GM18861 (cell line): ENCODE measurements at regions not wholly inside any gene's neighbourhood (a gene's known extent, or its start where the extent isn't known, plus 50 kb on each side); places are given as distances from the start of the nearest gene placed in this dataset.
"Not testable (repeated sequence)": the region's sequence is repeated elsewhere in the genome, so short reads cannot be mapped to it uniquely, and the experiment has no call there.

Experiments used
- ATAC-seq: cut with Tn5 transposase; IDR thresholded peaks from one replicate; pipeline ENCODE4 v1.9.1; 2021; ENCODE audit not compliant: unreplicated experiment

DNA sequence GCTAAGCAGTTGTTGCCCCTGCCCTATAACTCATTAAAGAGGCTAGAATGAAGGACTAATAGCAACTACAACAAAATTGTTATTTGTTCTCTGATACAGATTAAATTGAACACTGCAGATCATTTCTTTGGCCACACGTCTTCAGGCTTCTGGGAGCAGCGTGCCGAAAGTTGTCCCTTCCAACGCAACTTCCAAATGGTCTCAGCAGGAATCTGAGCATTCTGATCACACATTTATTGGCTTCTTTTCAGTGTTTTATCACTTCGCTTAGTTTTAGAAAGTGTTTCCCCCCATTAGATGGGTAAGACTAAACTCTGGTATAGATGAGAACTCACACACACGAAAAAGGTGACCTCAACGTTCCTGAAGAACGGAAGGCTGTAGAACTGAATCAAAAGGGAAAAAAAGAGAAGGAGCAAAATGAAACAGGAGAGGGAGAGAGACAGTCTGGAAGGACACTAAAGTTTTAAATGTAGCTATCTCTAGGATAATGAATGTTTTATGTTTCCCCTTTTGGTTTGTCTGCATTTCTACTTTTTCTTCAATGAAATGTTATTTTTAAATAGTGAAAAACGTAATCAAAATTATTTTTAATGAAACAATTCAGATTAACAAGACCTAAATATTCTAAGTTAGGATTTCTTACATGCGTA is 336.5 kb downstream of the RRAGC start:
- ATAC-seq = no peak

DNA sequence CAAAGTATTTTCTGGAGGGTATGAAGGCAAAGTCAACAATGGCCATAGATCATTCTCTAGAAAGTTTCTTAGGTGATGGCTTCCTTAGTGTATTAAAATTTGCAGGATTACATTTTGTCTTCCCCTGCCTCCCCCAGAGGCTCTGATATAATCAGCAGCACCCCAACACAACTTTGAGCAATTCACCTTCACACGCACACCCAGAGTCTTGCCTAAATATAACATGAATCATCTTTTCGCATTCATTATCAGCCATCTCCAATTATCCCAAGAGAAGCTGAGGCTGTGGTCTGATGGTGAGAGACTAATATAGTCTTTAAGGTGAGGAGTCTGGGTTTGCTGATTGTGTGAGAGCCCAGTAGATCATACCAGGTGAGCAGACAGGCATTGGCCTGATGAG is 343.0 kb downstream of the RRAGC start:
- ATAC-seq = no peak

DNA sequence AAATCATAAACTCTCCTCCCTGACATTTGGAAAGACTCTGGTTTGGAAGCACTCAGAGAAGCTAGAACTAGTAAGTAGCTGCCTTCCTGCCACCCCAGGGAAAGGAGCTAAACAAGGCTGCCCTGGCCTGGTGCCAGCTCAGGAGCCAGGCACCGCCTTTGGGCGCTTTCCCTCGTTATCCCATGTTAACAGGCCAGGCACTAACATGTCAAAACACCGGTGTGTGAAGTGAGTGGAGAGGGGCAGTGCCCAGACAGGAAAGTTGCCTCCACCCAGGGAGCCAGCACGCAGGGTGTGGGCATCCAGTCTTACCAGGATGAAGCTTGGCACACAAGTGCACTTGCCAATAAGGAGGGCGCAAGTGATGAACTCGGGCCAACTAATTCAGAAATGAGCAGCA is 346.8 kb downstream of the RRAGC start:
- no peak for ATAC-seq

DNA sequence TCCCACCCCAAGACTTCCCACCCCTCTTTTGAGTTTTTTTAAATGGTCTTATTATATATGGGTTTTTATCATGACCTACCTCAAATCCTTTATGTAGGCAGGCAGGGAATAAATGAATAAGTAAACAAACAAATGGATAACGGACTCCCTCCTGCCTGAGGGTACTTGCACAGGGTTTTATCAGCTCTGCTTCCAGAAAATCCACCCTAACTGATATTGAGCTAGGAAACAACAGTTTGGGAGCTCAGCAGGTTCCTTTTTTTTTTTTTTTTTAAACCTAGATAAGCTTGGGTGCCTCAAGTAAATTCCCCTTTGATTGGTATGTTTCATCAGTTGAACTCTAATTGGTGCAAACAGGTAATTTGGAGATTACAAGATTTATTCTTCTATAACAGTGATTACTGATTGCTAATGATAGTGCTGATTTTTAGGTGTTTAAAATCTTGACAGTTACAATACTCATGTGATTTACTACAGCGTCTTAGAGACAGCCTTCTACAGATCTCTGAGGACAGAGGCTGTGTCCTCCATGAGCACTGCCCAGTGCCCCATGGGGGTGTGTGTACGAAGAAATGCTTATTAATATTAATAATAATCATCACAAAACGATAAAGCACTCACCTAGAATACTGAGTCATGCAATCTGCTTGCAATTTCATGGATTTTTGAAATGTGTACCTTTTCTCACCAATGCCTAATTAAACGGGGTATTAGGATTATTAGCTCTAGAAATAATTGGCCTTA is 347.4 kb downstream of the RRAGC start:
- ATAC-seq = no peak

DNA sequence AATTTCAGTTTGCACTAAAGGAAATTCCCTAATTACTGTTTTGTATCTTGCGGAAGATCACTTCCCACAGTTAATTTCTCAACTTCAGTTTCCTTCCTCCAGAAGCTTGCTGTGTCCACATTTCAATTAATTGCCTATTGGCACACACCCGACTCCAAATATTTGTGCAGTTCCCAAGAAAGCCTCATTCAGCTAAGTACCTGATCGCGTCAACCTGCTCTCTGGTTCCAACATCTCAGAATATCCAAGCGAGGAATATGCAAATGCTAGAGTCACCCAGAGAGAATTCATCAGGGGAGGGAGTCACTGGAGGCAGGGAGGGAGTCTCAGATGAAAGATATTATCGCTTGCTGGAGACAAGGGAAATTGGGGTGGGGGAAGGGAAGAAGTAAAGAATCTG is 351.3 kb downstream of the RRAGC start:
- ATAC-seq = no peak

DNA sequence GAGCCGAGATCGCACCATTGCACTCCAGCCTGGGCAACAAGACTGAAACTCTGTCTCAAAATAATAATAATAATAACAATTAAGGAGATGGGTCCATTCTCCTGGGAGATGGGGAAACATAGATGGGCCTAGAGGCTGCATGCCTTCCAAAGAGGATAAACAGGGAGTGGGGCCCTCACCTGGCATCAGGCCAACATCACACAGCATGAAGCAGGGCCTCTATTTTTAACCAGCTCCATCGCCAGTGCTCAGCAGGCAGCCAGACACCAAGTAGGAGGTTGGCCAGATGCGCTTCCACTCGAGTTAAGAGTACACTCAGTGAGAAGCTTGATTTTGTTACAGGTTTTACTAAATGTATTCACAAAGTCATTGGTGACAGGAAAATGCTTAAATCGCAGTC is 352.0 kb downstream of the RRAGC start:
- no peak for ATAC-seq

DNA sequence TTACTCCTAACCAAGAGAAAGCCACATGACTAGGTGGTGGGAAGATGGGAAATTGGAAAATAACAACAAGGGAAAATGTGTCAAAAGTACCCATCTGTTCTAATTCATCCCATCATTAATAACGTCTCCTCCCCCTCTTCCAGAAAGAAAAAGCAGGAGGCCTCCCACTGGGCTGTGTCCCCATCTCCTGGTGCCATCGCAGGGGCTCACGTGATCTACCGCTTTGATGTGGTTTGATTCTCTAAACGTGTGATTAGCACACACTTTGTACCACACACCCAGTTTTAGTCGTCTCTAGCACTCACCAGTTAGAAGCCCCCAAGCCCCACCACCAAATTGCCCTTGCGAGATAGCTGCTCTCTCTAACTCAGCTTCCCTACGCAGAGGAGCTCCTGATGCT is 353.6 kb downstream of the RRAGC start:
- no peak for ATAC-seq

DNA sequence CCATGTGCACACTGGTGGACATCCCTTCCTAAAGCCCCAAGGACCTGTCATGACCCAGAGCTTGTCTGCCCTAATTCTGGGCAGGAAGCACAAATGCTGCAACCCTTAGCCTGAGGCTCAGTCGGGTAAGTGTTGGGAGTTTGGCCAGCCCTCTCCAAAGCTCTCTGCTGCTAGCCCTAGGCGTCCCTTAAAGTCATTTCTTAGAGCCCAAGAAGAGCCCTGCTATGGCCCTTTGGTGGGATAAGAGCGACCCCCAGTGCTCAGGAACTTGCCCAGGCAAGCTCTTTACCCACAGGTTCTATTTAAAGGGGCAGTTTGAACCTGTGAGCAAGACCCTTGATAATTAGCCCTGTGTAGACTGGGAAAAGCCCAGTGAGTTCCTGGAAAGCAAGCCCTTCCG is 356.8 kb downstream of the RRAGC start:
- ATAC-seq = no peak

DNA sequence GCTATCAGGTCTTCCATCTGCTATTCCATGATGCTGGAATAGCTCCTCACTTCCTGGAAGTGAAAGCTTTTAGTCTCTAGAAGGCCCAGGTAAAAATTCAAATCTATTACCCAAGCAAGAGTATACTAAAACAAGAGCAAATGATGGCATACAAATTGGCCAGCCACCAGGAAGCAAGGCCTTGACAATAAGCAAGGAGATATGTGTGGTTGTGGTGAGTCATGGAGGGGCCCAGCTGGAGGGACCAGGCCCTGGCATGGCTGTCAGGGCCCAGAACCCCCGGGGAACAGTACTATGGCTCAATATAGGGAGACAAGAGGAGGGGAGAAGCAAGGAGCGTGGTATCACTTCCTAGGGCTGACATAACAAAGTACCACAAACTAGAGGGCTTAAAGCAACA is 358.7 kb downstream of the RRAGC start:
- ATAC-seq = no peak

DNA sequence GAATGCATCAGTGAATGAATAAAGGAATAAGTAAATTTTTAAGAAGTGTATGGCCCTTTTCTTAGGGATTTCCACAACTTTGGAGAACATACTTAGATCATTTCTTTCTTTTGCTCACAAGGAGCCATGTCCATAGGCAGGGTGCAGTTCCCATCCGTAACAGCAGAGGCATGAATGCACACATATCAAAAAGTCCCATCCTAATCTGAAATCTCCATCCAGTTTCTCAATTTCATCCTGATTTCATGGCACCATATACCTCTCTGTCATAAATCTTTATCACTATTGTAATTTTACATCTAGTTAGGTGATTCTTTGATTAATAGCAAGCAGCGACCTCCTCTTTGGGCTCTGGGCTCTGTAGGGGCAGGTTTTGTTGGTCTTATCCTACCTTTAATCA is 359.2 kb downstream of the RRAGC start:
- no peak for ATAC-seq

DNA sequence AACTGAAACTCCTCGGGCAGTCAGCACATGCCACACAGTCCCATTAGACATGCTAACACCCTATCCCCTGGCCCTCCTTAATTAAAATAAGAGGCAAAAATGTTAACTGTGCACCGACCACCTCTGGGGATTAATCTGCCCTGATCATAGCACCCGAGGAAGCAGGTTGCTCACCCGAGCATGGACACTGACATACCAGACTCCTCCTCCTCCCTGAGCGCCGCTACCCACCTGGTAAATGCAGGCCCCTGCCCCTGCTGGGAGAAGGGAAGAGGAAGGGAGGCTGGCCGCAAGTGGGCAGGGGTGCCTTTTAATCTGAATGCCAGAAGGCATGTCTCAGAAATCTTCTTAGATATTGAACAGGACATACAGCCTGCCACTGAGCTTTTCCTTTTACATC is 360.9 kb downstream of the RRAGC start:
- no peak for ATAC-seq

DNA sequence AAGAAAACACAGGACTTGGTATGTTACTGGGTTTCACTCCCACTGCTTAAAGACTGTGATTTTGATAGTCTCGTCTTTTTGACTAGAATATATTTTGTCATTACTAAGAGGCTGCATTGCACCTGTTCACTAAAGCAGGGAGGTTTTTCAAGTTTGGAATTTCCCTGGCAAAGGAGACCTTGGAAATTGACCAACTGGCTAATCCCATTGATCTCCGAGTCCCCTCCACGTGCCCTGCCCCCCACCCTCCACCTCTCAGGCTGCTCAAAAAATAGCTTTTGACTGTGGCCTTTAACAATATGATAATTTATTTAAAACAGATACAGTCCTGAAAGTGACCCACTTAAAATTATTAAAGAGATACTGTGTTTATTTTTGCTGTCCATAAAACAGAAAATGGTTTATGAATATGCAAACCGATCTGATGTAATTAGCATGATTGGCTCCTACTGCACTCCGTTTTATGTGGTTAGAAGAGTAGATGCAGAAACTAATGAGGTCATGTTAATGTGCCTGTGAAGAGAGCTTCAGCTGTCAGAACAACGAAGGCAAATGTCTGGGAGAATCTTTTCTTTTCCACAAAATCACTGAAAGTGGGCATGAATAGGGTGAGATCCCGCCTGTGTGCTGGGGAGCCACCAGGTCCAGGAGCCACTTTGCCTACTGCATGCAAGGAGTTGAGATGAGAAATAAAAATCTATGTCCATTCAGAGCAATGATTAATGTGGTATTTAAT is 361.5 kb downstream of the RRAGC start:
- ATAC-seq = no peak

DNA sequence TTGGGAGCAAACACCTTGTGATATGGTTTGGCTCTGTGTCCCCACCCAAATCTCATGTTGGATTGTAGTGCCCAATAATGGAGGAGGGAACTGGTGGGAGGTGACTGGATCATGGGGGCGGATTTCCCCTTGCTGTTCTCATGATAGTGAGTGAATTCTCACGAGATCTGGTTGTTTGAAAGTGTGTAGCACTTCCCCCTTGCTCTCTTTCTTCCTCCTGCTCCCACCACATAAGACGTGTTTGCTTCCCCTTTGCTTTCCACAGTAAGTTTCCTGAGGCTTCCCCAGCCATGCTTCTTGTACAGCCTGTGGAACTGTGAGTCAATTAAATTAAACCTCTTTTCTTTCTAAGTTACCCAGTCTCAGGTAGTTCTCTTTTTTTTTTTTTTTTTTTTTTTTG is 366.3 kb downstream of the RRAGC start:
- ATAC-seq = not testable (repeated sequence)

DNA sequence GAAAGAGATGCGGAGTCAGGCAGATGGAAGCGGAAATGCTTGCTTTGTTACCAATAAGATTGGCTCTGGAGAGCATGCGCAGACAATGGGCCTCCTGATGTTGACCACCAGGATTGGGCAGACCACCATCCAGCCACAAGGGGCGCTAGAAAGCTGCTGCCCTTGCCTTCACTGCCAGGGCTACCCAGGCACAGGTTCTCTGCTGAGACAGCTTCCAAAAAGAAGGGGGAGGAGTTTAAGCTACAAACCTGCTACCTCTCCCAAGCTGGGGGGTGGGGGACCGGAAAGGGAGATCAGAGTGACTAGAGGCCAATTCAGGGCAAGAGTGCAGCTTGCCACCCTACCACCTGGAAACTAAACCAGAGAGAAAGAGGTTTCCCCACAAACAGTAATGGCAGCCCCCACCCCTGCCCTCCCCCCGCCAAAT is 369.7 kb downstream of the RRAGC start:
- ATAC-seq = no peak

DNA sequence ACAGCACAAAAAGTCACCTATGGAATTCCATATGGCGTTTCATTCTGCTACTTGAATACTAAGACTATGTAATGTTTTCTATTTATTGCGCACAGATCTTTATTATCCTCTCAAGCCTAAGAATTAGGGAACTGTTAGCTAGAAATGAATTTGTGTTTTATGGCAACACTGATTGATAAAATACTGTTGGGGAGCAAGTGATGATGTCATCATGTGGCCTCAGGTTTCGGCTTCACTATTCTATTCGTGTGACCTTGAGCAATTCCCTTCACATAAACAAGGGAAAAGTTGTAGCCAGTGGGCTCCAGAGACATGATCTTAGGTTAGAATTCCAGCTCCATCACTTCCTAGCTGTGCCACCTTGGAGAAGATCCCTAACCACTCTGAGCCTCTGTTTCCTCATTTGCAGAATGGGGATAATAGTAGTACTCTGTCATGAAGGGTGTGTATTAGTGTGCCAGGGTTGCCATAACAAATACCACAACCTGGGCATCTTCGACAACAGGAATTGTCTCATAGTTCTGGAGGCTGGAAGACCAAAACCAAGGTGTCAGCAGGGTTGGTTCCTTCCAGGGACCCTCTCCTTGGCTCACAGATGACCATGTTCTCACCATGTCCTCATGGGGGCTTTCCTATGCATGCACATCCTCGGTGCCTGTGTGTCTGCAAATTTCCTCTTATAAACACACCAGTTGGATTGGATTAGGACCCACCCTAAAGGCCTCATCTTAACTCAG is 371.2 kb downstream of the RRAGC start:
- no peak for ATAC-seq

DNA sequence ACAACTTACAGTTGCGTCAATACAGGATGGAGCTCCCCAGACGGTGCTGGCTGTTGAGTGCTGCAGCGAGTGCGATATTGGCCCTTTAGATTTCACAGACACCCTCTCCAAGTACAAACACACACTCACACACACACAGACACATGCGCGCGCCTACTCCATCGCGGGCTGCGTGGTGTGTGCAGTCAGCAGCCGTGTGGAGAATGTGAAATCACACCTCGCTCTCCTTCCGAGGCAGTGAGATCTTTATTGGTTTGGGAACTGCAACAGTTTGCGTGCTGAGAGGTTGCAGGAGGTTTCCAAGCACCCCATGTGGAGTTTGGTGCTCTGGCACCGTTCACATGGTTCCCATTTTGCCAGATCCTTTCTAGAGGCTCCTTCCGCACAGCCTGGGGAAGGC is 372.2 kb downstream of the RRAGC start:
- ATAC-seq = no peak

DNA sequence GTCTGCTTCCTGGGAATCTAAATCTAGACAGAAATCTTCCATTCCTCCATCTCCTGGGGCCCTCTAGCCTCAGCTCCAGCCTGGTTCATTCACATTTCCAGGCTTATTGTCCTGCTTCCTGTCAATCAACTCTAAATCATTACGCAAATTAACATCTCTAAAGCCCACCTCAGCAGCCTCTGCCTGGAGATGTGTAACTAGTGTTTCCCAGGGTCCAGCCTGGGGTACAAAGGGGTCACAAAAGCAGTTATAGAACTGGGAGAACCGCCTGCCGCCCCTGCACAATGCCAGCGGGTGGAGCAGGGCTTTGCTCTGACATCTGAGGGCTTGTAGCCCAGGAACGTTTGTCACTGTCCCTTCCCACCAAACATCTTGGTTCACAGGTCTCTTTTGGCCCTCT is 373.5 kb downstream of the RRAGC start:
- no peak for ATAC-seq

DNA sequence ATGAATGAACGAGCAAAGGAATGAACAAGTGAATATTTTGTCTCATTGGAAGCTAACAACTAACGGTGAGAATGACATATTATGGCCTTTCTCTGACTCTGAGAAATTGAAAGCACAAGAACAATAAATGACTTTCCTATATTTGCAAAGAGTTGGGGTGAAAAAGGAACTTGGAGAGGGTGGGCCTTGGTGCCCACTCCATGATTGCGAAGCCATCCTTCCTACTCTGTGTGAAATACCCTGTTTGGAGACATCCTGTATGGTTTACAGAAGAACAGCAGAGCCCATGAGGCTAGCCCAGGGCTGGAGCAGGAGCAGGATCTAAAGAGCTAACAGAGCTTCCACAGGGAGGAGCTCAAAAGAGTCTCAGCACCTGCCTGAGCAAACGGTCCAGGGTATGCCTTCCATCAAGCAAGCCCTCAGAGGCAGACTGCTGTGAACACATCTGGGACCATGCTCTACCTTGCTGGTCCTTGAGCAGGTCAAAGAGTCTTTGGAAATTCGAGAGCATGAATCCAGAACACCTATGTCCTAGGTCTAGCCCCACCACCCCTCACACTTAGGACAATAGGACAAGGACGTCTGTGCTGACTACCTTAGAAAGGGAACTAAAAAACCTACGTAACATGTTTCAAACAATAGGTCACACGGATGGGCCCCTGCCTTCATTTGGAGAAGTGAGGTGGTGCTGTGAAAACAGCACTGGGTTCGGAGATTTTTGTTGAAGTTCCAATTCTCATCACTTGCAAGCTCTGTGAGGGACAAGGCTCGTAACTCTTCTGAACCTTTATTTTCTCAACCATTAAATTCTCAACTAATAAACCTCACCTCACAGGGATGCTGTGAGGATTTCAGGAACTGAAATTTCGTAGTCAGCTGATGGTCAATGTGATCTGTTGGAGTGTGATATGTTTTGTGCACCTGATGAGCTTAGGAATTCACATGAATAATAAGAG is 377.4 kb downstream of the RRAGC start:
- ATAC-seq = no peak

DNA sequence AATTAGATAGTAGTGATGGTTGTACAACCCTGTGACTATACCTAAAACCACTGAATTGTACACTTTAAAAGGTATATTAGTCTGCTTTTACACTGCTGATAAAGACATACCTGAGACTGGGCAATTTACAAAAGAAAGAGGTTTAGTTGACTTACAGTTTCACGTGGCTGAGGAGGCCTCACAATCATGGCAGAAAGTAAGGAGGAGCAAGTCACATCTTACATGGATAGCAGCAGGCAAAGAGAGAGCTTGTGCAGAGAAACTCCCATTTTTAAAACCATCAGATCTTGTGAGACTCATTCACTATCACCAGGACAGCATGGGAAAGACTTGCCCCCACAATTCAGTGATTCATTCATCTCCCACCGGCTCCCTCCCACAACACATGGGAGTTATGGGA is 379.9 kb downstream of the RRAGC start:
- ATAC-seq = not testable (repeated sequence)

DNA sequence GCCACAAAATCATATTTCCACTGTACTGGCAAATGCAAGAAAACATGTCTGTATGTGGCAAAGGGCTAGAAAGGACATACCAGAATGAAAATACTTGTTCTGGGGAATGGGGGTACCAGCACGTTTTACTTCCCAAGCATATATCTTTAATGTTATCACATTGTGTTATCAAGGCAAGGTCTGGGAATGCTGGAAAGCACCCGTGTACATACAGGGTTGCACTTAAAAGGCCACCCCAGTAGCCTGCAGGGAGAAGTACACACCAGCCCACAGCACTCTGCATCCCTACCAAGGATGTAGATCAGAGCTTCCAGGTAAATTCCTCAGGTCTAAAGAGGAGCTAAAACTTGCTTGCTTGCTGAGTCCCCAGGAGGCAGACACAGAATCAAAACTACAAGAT is 381.8 kb downstream of the RRAGC start:
- ATAC-seq = no peak

DNA sequence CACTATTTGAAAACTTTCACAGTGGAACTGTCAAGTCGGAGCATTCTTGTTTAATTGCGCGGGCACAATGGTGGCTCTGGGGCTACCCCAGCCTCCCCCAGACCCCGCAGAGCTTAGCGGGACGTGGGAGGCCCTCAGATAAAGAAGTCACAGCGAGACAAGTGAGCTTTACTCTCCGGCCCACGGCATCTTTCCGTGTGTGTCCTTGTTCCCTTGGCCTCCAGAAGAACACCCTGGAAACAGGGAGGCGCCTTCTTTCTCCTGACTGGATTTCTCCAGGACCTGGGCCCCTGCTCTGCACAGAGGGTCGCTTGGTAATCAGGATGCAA is 382.8 kb downstream of the RRAGC start:
- ATAC-seq = no peak
